IMR-90 (cell line): ENCODE measurements at regions not wholly inside any gene's neighbourhood (a gene's known extent, or its start where the extent isn't known, plus 50 kb on each side); places are given as distances from the start of the nearest gene placed in this dataset.

Source experiments
- ATAC-seq: fragments of 200-7000 bp; cut with Tn5 transposase; 2 replicates; pipeline ENCODE4 v1.9.1; 2020; ENCODE audit warnings: low read depth, mild to moderate bottlenecking, moderate library complexity
- BruUV-seq: library from RNA; stranded (reverse); fragments of 400-500 nt; replicated peaks from 2 replicates; lab custom pipeline; 2021; lab: Mats Ljungman, UMichigan
- CTCF ChIA-PET: fragments of 300-600 bp; formaldehyde crosslinking; extraction: SDS; loops from one replicate; lab custom pipeline; 2021; ENCODE audit warnings: antibody characterized with exemption; lab: Yijun Ruan, JAX
- POLR2A ChIA-PET: fragments of 300-600 bp; sonication (Branson Sonifier 250); formaldehyde crosslinking; loops from one replicate; lab custom pipeline; 2022; ENCODE audit warnings: antibody characterized with exemption; ENCODE audit not compliant: unreplicated experiment; lab: Charles Lee
- DNase-seq: peaks from one replicate; pipeline ENCODE4 v3.0.0; 2013
- H2AFZ ChIP-seq: replicated peaks from 2 replicates; pipeline ENCODE3; 2013; ENCODE audit warnings: low read length, mild to moderate bottlenecking; ENCODE audit not compliant: poor library complexity
- H2AK5ac ChIP-seq: 2 replicates; pipeline ENCODE4 v1.6.1; 2013; ENCODE audit warnings: low read depth, low read length, inconsistent platforms
- H2AK9ac ChIP-seq: replicated peaks from 2 replicates; pipeline ENCODE3; 2013; ENCODE audit warnings: mild to moderate bottlenecking, low read depth, low read length, moderate library complexity; ENCODE audit not compliant: poor library complexity
- H2BK120ac ChIP-seq: 2 replicates; pipeline ENCODE4 v1.6.1; 2013; ENCODE audit warnings: low read depth, low read length, inconsistent platforms
- H2BK15ac ChIP-seq: 3 replicates; pipeline ENCODE4 v1.6.1; 2013; ENCODE audit warnings: low read depth, low read length, inconsistent platforms
- H2BK20ac ChIP-seq: 2 replicates; pipeline ENCODE4 v1.6.1; 2013; ENCODE audit warnings: low read depth, mild to moderate bottlenecking, inconsistent platforms, low read length, moderate library complexity
- H2BK5ac ChIP-seq: 2 replicates; pipeline ENCODE4 v1.6.1; 2013; ENCODE audit warnings: mild to moderate bottlenecking, low read depth, low read length, inconsistent platforms; ENCODE audit not compliant: poor library complexity, severe bottlenecking
- H3K14ac ChIP-seq: replicated peaks from 2 replicates; pipeline ENCODE4 v1.6.1; 2013; ENCODE audit warnings: low read depth, low read length, inconsistent platforms
- H3K18ac ChIP-seq: 2 replicates; pipeline ENCODE4 v1.6.1; 2013; ENCODE audit warnings: low read depth, low read length, control low read depth
- H3K23ac ChIP-seq: 2 replicates; pipeline ENCODE4 v1.6.1; 2013; ENCODE audit warnings: low read depth, low read length, inconsistent platforms
- H3K27ac ChIP-seq: 2 replicates; pipeline ENCODE4 v1.5.1; 2013; ENCODE audit warnings: mild to moderate bottlenecking, control low read depth, low read length; ENCODE audit not compliant: insufficient read depth
- H3K27me3 ChIP-seq: 2 replicates; pipeline ENCODE4 v1.6.1; 2013; ENCODE audit warnings: low read length; ENCODE audit not compliant: control insufficient read depth, insufficient read depth
- H3K36me3 ChIP-seq: 2 replicates; pipeline ENCODE4 v1.6.1; 2013; ENCODE audit warnings: low read length, mixed read lengths; ENCODE audit not compliant: control insufficient read depth, insufficient read depth
- H3K4ac ChIP-seq: 2 replicates; pipeline ENCODE4 v1.6.1; 2013; ENCODE audit warnings: low read depth, low read length, inconsistent platforms
- H3K4me1 ChIP-seq: 2 replicates; pipeline ENCODE4 v1.6.1; 2013; ENCODE audit warnings: low read length, mixed read lengths; ENCODE audit not compliant: control insufficient read depth, insufficient read depth
- H3K4me2 ChIP-seq: 2 replicates; pipeline ENCODE4 v1.6.1; 2013; ENCODE audit warnings: low read depth, mild to moderate bottlenecking, control low read depth, low read length, moderate library complexity
- H3K4me3 ChIP-seq: 2 replicates; pipeline ENCODE4 v1.5.1; 2013; ENCODE audit warnings: low read depth, mild to moderate bottlenecking, control low read depth, low read length, moderate library complexity; ENCODE audit not compliant: insufficient read depth
- H3K56ac ChIP-seq: 2 replicates; pipeline ENCODE4 v1.6.1; 2013; ENCODE audit warnings: low read length, inconsistent platforms; ENCODE audit not compliant: insufficient read depth; ENCODE audit errors: extremely low read depth
- H3K79me1 ChIP-seq, 2 experiments: 2 replicates each; pipeline ENCODE4 v1.6.1; 2013; ENCODE audit warnings: low read length in 2 of 2, inconsistent platforms in 1 of 2, low read depth in 1 of 2
- H3K9ac ChIP-seq: 2 replicates; pipeline ENCODE4 v1.6.1; 2013; ENCODE audit warnings: low read depth, low read length, control low read depth
- H3K9me1 ChIP-seq: 2 replicates; pipeline ENCODE4 v1.6.1; 2013; ENCODE audit warnings: low read length, inconsistent platforms; ENCODE audit not compliant: insufficient read depth
- H3K9me3 ChIP-seq: 2 replicates; pipeline ENCODE4 v1.6.1; 2013; ENCODE audit warnings: low read length; ENCODE audit not compliant: control insufficient read depth, insufficient read depth
- H4K20me1 ChIP-seq: 2 replicates; pipeline ENCODE4 v1.6.1; 2013; ENCODE audit warnings: low read length, inconsistent platforms; ENCODE audit not compliant: insufficient read depth
- H4K5ac ChIP-seq: 2 replicates; pipeline ENCODE4 v1.6.1; 2013; ENCODE audit warnings: mild to moderate bottlenecking, low read depth, low read length, control low read depth
- H4K8ac ChIP-seq, 2 experiments: 2 replicates each; pipeline ENCODE4 v1.6.1; 2013; ENCODE audit warnings: low read depth in 2 of 2, low read length in 2 of 2, control low read depth in 1 of 2, inconsistent platforms in 1 of 2
- H4K91ac ChIP-seq: 2 replicates; pipeline ENCODE4 v1.6.1; 2013; ENCODE audit warnings: low read depth, low read length, inconsistent platforms; ENCODE audit not compliant: insufficient read depth
- BHLHE40 ChIP-seq: fragments of 150-350 bp; IDR thresholded peaks from 2 replicates; pipeline ENCODE4 v1.6.1; 2016; ENCODE audit warnings: mild to moderate bottlenecking, low read depth, low read length
- CEBPB ChIP-seq: IDR thresholded peaks from 2 replicates; pipeline ENCODE4 v1.6.1; 2012; ENCODE audit warnings: low read depth, low read length, improper control_type of control experiment
- CHD1 ChIP-seq: IDR thresholded peaks from 2 replicates; pipeline ENCODE4 v1.6.1; 2012; ENCODE audit warnings: low read depth, low read length, improper control_type of control experiment
- ELK1 ChIP-seq: fragments of 150-350 bp; IDR thresholded peaks from 2 replicates; pipeline ENCODE4 v1.6.1; 2016; ENCODE audit warnings: low read depth, mild to moderate bottlenecking, low read length, moderate library complexity, borderline replicate concordance
- MAZ ChIP-seq: IDR thresholded peaks from 2 replicates; pipeline ENCODE4 v1.6.1; 2012; ENCODE audit warnings: low read depth, mild to moderate bottlenecking, low read length, improper control_type of control experiment, moderate library complexity, borderline replicate concordance
- MXI1 ChIP-seq: IDR thresholded peaks from 2 replicates; pipeline ENCODE4 v1.6.1; 2012; ENCODE audit warnings: low read depth, mild to moderate bottlenecking, low read length, moderate library complexity, borderline replicate concordance
- NFE2L2 ChIP-seq: fragments of 150-350 bp; IDR thresholded peaks from 2 replicates; pipeline ENCODE4 v1.6.1; 2016; ENCODE audit warnings: low read depth, mild to moderate bottlenecking, low read length
- POLR2A ChIP-seq: IDR thresholded peaks from 2 replicates; pipeline ENCODE4 v1.6.1; 2012; ENCODE audit warnings: mild to moderate bottlenecking, low read depth, low read length
- SMC3 ChIP-seq: fragments of 150-350 bp; IDR thresholded peaks from 2 replicates; pipeline ENCODE4 v1.6.1; 2016; ENCODE audit warnings: low read depth, mild to moderate bottlenecking, antibody characterized with exemption, low read length, moderate library complexity
- WGBS, 2 experiments: methylation state at CpG; one replicate each; pipeline versions ENCODE4 v1.1.5 to v1.1.7; 2013; ENCODE audit warnings: missing lambda C conversion rate in 2 of 2; ENCODE audit not compliant: insufficient read length in 1 of 2; ENCODE audit errors: extremely low coverage in 2 of 2; 5-methylcytosine and 5-hydroxymethylcytosine counted together
- dilution Hi-C: fragments of 300-500 bp; cut with HindIII; formaldehyde crosslinking; loops from one replicate; pipeline ENCODE4 v1.14.3; 2018; ENCODE audit warnings: low sequenced_read_pairs; ENCODE audit not compliant: unreplicated experiment
- in situ Hi-C: fragments of 300-500 bp; cut with MboI; formaldehyde crosslinking; loops from 3 replicates; pipeline ENCODE4 v1.14.3; 2019; ENCODE audit warnings: low sequenced_read_pairs, inconsistent platforms, mixed read lengths
- intact Hi-C: fragments of 100-400 bp; cut with micrococcal nuclease; formaldehyde crosslinking; loops from 2 replicates; pipeline ENCODE4 v1.10.0; 2022

GRCh38 chr3:145079436-145079835, 1081.5 kb downstream of the PLOD2 start:
- no peak overlapping the region for H2BK120ac ChIP-seq
- H3K4me3 ChIP-seq: no peak overlapping the region
- no peaks in the 10 kb centered on the region for H4K20me1 ChIP-seq
- no peak overlapping the region for H3K4ac ChIP-seq
- dilution Hi-C loops: no loop called here
- no peaks in the 10 kb centered on the region for H3K9me1 ChIP-seq
- BruUV-seq: no TSS peak
- no peak overlapping the region for H3K9ac ChIP-seq
- no peaks in the 10 kb centered on the region for H3K27me3 ChIP-seq
- H3K4me2 ChIP-seq: no peak overlapping the region
- CTCF ChIA-PET: no interaction called here
- no peaks in the 10 kb centered on the region for H3K36me3 ChIP-seq
- no peak overlapping the region for H2AK5ac ChIP-seq
- H2AFZ ChIP-seq: no peak overlapping the region
- no peak for TF ChIP-seq POLR2A
- TF ChIP-seq CEBPB: no peak
- TF ChIP-seq CHD1: no peak
- no peak for TF ChIP-seq BHLHE40
- no peak for TF ChIP-seq MXI1
- TF ChIP-seq SMC3: no peak
- TF ChIP-seq MAZ: no peak
- TF ChIP-seq ELK1: no peak
- TF ChIP-seq NFE2L2: no peak
- POLR2A ChIA-PET: no interaction called here
- H3K4me1 ChIP-seq: no peaks in the 10 kb centered on the region
- no peak overlapping the region for H2AK9ac ChIP-seq
- H2BK15ac ChIP-seq: no peak overlapping the region
- H3K79me1 ChIP-seq: no peaks in the 10 kb centered on the region
- no peak overlapping the region for H4K91ac ChIP-seq
- no peak overlapping the region for H4K8ac ChIP-seq
- no peak overlapping the region for H3K27ac ChIP-seq
- no peak overlapping the region for H4K5ac ChIP-seq
- H3K9me3 ChIP-seq: no peaks in the 10 kb centered on the region
- no peak overlapping the region for H2BK5ac ChIP-seq
- in situ Hi-C loops: no loop called here
- H2BK20ac ChIP-seq: no peak overlapping the region
- ATAC-seq (no peak), DNase-seq (no peak)
- no peak overlapping the region for H3K56ac ChIP-seq
- intact Hi-C loops: no loop called here
- H3K14ac ChIP-seq: no peak overlapping the region
- no CpG with 5 or more reads among the region's 2 CpGs for WGBS, 2 experiments
- H3K23ac ChIP-seq: no peak overlapping the region
- no peak overlapping the region for H3K18ac ChIP-seq
